ENCODE measurements at regions not wholly inside any gene's neighbourhood (a gene's known extent, or its start where the extent isn't known, plus 50 kb on each side); places are given as distances from the start of the nearest gene placed in this dataset.

DNA sequence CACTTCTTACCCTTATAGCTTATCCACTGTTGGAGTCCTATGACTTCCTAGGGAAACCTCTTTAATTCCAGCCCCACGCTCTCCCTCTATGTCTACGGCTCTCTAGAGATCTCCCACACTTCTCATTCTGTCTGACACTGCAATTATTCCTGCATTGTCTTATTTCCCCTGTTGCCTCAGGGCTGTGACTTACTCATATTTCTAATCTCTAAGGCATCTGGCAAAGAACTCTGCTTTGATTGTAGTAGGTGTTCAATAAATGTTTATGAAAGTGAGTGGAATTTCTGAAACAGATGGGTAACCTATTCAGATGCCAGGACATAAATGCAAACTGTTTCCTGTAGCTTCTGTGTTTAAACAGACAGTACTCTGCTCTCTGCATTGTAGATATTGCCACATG is 102.4 kb upstream of the SERTM1 start:
- Mint-ChIP-seq H3K27ac (no peak overlapping the region), H3K4me1 (peaks cover 5% of the 10 kb centered on the region), H3K36me3 (ENCODE audit: low read depth) (no peaks in the 10 kb centered on the region), H3K9me3 (no peaks in the 10 kb centered on the region), H3K27me3 (ENCODE audit: low read depth) (no peaks in the 10 kb centered on the region), H3K4me3 (no peak overlapping the region)
- TF ChIP-seq, protein P1, sequence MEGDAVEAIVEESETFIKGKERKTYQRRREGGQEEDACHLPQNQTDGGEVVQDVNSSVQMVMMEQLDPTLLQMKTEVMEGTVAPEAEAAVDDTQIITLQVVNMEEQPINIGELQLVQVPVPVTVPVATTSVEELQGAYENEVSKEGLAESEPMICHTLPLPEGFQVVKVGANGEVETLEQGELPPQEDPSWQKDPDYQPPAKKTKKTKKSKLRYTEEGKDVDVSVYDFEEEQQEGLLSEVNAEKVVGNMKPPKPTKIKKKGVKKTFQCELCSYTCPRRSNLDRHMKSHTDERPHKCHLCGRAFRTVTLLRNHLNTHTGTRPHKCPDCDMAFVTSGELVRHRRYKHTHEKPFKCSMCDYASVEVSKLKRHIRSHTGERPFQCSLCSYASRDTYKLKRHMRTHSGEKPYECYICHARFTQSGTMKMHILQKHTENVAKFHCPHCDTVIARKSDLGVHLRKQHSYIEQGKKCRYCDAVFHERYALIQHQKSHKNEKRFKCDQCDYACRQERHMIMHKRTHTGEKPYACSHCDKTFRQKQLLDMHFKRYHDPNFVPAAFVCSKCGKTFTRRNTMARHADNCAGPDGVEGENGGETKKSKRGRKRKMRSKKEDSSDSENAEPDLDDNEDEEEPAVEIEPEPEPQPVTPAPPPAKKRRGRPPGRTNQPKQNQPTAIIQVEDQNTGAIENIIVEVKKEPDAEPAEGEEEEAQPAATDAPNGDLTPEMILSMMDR (IDR thresholded peaks at IDR 0.05; ENCODE audit: unreplicated experiment in 3 of 3) = no peak

DNA sequence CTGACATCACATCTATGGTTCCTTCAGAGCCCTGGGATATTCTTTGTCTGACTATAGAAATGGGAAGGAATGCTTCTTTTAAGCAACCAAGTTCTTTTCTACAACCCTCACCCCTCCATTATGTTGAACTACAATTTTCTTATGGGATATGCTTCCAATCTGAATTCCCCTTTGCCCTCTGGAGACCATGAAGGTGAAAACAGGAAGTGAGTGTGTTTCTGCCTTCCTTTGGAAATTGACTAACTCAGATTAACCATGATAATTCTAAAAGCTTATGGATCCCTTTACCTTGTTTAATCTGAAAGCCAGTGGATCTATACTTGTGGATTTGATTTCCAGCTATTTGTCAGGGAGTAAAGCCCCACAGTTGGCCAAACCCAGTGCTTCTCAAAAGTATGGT is 90.8 kb upstream of the SERTM1 start:
- H3K9me3 Mint-ChIP-seq = no peaks in the 10 kb centered on the region
- peaks cover 4% of the 10 kb centered on the region for H3K27me3 Mint-ChIP-seq (ENCODE audit: low read depth)
- TF ChIP-seq, protein P1 (IDR thresholded peaks at IDR 0.05; ENCODE audit: unreplicated experiment in 3 of 3) = no peak
- H3K36me3 Mint-ChIP-seq (ENCODE audit: low read depth) = no peaks in the 10 kb centered on the region
- no peak overlapping the region for H3K27ac Mint-ChIP-seq
- no peak overlapping the region for H3K4me3 Mint-ChIP-seq
- no peaks in the 10 kb centered on the region for H3K4me1 Mint-ChIP-seq

DNA sequence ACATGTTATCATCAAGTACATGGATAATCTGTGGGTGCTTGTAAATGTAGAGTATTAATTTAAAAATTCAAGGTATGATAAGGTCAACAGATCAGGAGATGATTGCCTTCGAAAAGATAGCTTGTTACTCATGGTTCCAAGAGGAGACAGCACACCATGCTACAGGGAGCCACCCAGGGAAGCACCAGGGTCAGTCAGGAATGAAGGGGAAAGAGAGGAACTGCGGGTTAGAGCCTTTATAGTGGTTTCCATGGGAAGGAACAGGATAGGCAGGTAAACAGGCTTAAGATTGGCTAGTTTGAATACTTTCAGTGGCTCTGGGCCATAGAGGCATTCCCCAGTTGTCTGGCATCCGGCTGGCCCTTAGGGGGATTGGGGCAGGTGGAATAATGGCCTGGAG is 74.2 kb upstream of the SERTM1 start:
- H3K27me3 Mint-ChIP-seq (ENCODE audit: low read depth) = peaks cover 3% of the 10 kb centered on the region
- H3K4me1 Mint-ChIP-seq = no peaks in the 10 kb centered on the region
- no peaks in the 10 kb centered on the region for H3K36me3 Mint-ChIP-seq (ENCODE audit: low read depth)
- no peaks in the 10 kb centered on the region for H3K9me3 Mint-ChIP-seq
- no peak overlapping the region for H3K4me3 Mint-ChIP-seq
- TF ChIP-seq, protein P1 (IDR thresholded peaks at IDR 0.05; ENCODE audit: unreplicated experiment in 3 of 3) = no peak
- no peak overlapping the region for H3K27ac Mint-ChIP-seq

DNA sequence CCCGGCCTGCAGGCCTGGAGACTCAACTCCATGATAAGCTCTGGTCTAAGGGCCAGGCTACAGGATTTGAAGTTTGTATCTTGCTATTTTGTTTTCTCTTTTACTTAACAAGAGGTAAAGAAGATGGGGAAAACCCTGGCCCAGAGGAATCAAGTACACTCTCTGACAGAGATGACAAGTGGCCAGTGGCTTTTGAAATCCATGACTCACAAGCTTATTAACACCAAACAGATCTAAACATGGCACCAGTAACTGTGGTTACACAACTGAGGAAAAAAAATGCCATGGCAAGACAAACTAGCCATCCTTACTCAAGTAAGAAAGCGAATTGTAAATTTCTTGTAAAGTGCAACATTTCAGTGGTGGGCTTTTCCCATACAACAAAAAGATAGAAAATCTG is 72.6 kb upstream of the SERTM1 start:
- Mint-ChIP-seq H3K9me3 (no peaks in the 10 kb centered on the region), H3K4me1 (no peaks in the 10 kb centered on the region), H3K27ac (no peak overlapping the region), H3K4me3 (no peak overlapping the region), H3K27me3 (ENCODE audit: low read depth) (peaks cover 3% of the 10 kb centered on the region), H3K36me3 (ENCODE audit: low read depth) (no peaks in the 10 kb centered on the region)
- TF ChIP-seq, protein P1 (IDR thresholded peaks at IDR 0.05; ENCODE audit: unreplicated experiment in 3 of 3) = no peak

DNA sequence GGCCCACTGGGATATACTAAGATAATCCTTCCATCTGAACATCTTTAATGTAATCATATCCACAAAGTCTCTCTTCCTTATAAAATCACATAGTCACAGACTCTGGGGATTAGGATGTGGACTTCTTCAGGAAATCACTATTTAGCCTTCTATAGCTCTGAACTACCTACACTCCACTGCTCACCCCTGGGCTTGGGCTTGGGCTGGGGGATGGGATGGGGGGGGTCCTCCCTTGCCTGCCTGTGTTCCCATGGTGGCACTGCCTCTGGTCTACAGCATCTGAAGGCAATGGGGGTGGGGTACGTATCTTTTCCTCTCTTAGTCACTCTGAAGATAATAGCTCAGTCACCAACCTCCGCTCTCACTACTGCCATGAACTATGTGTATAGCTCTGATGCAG is 67.8 kb upstream of the SERTM1 start:
- TF ChIP-seq, protein P1 (IDR thresholded peaks at IDR 0.05; ENCODE audit: unreplicated experiment in 3 of 3) = no peak
- Mint-ChIP-seq H3K27me3 (ENCODE audit: low read depth) (no peaks in the 10 kb centered on the region), H3K27ac (no peak overlapping the region), H3K9me3 (no peaks in the 10 kb centered on the region), H3K4me3 (no peak overlapping the region), H3K4me1 (no peaks in the 10 kb centered on the region), H3K36me3 (ENCODE audit: low read depth) (no peaks in the 10 kb centered on the region)

DNA sequence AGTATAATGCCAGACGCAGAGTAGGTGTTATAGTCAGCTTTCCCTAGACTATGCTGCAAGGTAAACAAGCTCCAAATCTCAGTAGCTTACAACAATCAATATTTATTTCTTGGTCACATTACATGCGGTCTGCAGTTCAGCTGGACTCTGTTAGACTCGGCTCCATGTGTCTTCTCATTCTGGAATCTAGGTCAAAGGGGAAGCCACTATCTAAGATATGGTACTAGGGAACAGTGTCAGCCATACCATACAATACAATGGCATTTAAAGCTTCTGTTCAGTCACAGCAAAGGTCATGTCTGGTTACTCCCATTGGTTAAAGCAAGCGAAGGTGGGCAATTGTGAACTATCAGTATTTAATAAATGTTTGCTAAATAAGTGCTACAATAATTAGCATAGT is 65.3 kb upstream of the SERTM1 start:
- no peaks in the 10 kb centered on the region for H3K36me3 Mint-ChIP-seq (ENCODE audit: low read depth)
- H3K9me3 Mint-ChIP-seq = no peaks in the 10 kb centered on the region
- H3K27me3 Mint-ChIP-seq (ENCODE audit: low read depth) = no peaks in the 10 kb centered on the region
- no peak overlapping the region for H3K4me3 Mint-ChIP-seq
- H3K27ac Mint-ChIP-seq = no peak overlapping the region
- no peaks in the 10 kb centered on the region for H3K4me1 Mint-ChIP-seq
- TF ChIP-seq, protein P1 (IDR thresholded peaks at IDR 0.05; ENCODE audit: unreplicated experiment in 3 of 3) = no peak

Data from nephron (organoid).